ENCODE measurements at regions not wholly inside any gene's neighbourhood (a gene's known extent, or its start where the extent isn't known, plus 50 kb on each side); places are given as distances from the start of the nearest gene placed in this dataset.

- H3K4me3 Mint-ChIP-seq, result no peak overlapping the region
- H3K27ac Mint-ChIP-seq, result no peak overlapping the region
- H3K4me1 Mint-ChIP-seq, result peaks cover 41% of the 10 kb centered on the region
- peaks cover 4% of the 10 kb centered on the region for H3K9me3 Mint-ChIP-seq
- DNase-seq (ENCODE audit: low spot score in 2 of 2, unreplicated experiment in 2 of 2), result no peak
- no peak for TF ChIP-seq CTCF (IDR thresholded peaks at IDR 0.05; ENCODE audit: unreplicated experiment)
- no peaks in the 10 kb centered on the region for H3K27me3 Mint-ChIP-seq (ENCODE audit: low read depth)
- no peaks in the 10 kb centered on the region for H3K36me3 Mint-ChIP-seq
Measured at GRCh38 chr13:106405731-106406130, 129.7 kb downstream of the EFNB2 start.

- H3K27me3 Mint-ChIP-seq (ENCODE audit: low read depth), result no peaks in the 10 kb centered on the region
- H3K27ac Mint-ChIP-seq, result no peak overlapping the region
- TF ChIP-seq CTCF (IDR thresholded peaks at IDR 0.05; ENCODE audit: unreplicated experiment), result no peak
- H3K36me3 Mint-ChIP-seq, result no peaks in the 10 kb centered on the region
- H3K4me3 Mint-ChIP-seq, result no peak overlapping the region
- H3K4me1 Mint-ChIP-seq, result peaks cover 56% of the 10 kb centered on the region
- no peak for DNase-seq (ENCODE audit: low spot score in 2 of 2, unreplicated experiment in 2 of 2)
- no peaks in the 10 kb centered on the region for H3K9me3 Mint-ChIP-seq
Measured at GRCh38 chr13:106403280-106403679, 132.2 kb downstream of the EFNB2 start.

GRCh38 chr13:106402866-106403265 lies 132.6 kb downstream of the EFNB2 start:
- Mint-ChIP-seq H3K36me3 (no peaks in the 10 kb centered on the region), H3K27me3 (ENCODE audit: low read depth) (no peaks in the 10 kb centered on the region), H3K9me3 (no peaks in the 10 kb centered on the region), H3K4me1 (peaks cover 58% of the 10 kb centered on the region), H3K4me3 (no peak overlapping the region), H3K27ac (no peak overlapping the region)
- no peak for DNase-seq (ENCODE audit: low spot score in 2 of 2, unreplicated experiment in 2 of 2)
- TF ChIP-seq CTCF (IDR thresholded peaks at IDR 0.05; ENCODE audit: unreplicated experiment), result no peak

- H3K27me3 Mint-ChIP-seq (ENCODE audit: low read depth), result no peaks in the 10 kb centered on the region
- H3K4me3 Mint-ChIP-seq, result no peak overlapping the region
- no peaks in the 10 kb centered on the region for H3K9me3 Mint-ChIP-seq
- no peaks in the 10 kb centered on the region for H3K36me3 Mint-ChIP-seq
- peaks cover 46% of the 10 kb centered on the region for H3K4me1 Mint-ChIP-seq
- no peak for DNase-seq (ENCODE audit: low spot score in 2 of 2, unreplicated experiment in 2 of 2)
- TF ChIP-seq CTCF (IDR thresholded peaks at IDR 0.05; ENCODE audit: unreplicated experiment), result no peak
- H3K27ac Mint-ChIP-seq, result no peak overlapping the region
Measured at GRCh38 chr13:106401081-106401480, 134.4 kb downstream of the EFNB2 start.

- H3K36me3 Mint-ChIP-seq, result no peaks in the 10 kb centered on the region
- peaks cover 38% of the 10 kb centered on the region for H3K4me1 Mint-ChIP-seq
- H3K4me3 Mint-ChIP-seq, result no peak overlapping the region
- H3K27me3 Mint-ChIP-seq (ENCODE audit: low read depth), result no peaks in the 10 kb centered on the region
- no peaks in the 10 kb centered on the region for H3K9me3 Mint-ChIP-seq
- H3K27ac Mint-ChIP-seq, result no peak overlapping the region
- no peak for DNase-seq (ENCODE audit: low spot score in 2 of 2, unreplicated experiment in 2 of 2)
- no peak for TF ChIP-seq CTCF (IDR thresholded peaks at IDR 0.05; ENCODE audit: unreplicated experiment)
Measured at GRCh38 chr13:106400289-106400688, 135.2 kb downstream of the EFNB2 start.

GRCh38 chr13:106398289-106398688 lies 137.2 kb downstream of the EFNB2 start:
- H3K4me3 Mint-ChIP-seq, result no peak overlapping the region
- H3K27me3 Mint-ChIP-seq (ENCODE audit: low read depth), result no peaks in the 10 kb centered on the region
- H3K9me3 Mint-ChIP-seq, result no peaks in the 10 kb centered on the region
- DNase-seq (ENCODE audit: low spot score in 2 of 2, unreplicated experiment in 2 of 2), result no peak
- H3K27ac Mint-ChIP-seq, result no peak overlapping the region
- peaks cover 43% of the 10 kb centered on the region for H3K4me1 Mint-ChIP-seq
- no peak for TF ChIP-seq CTCF (IDR thresholded peaks at IDR 0.05; ENCODE audit: unreplicated experiment)
- no peaks in the 10 kb centered on the region for H3K36me3 Mint-ChIP-seq
